Amygdala (tissue), 56 donors: ENCODE measurements at regions not wholly inside any gene's neighbourhood (a gene's known extent, or its start where the extent isn't known, plus 50 kb on each side); places are given as distances from the start of the nearest gene placed in this dataset.
"Not testable (repeated sequence)": the region's sequence is repeated elsewhere in the genome, so short reads cannot be mapped to it uniquely, and the experiment has no call there.

Experiments used
- DNase-seq, 56 donors: peaks; one replicate each; lab custom pipeline; 2025; lab: John Stamatoyannopoulos, UW

- no peak for DNase-seq
Measured at GRCh38 chr5:179411161-179411841, 66.0 kb upstream of the ADAMTS2 start.

DNA sequence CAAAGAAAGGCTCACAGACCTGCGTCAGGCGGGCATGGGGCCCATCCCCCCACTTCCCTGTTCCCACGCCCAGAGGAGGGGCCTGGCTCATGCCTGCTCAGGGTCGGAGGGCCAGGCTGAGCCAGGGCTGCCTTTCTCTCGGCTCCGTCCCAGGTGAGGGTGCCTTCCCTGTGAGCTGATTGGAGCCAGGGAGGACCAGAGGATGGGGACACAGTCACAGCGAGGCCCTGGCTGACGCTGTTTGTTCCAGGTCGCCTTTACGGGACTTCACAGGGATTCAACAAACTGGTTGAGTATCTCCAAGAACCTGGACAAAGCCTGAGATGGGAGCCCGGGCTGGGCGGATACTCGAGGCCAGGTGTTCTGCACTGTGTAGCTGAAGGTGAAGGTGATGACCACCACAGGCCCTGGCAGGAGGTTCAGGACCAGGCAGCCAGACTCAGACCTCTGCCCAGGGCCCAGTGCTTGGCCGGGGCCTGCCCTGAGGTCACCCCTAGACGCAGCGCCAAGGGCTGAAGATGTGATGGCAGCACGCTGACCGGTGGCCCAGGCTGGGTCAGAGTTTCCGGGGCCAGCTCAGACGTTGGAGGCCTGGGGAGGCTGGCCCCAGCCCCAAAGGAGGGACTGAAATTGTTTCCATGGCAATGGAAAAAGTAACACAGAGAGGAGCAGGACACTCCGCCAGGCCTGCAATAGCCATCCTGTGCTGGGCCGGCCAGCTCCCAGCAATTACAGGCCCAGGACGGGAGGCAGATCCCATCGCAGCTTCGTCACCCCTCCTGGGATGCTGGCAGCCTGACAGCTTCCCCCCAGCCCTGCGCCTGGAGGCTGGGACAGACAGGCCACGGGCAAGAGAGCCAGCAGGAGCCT lies 65.3 kb upstream of the ADAMTS2 start:
- DNase-seq: no peak

- no peak for DNase-seq
Measured at GRCh38 chr5:179409806-179410205, 64.5 kb upstream of the ADAMTS2 start.

DNA sequence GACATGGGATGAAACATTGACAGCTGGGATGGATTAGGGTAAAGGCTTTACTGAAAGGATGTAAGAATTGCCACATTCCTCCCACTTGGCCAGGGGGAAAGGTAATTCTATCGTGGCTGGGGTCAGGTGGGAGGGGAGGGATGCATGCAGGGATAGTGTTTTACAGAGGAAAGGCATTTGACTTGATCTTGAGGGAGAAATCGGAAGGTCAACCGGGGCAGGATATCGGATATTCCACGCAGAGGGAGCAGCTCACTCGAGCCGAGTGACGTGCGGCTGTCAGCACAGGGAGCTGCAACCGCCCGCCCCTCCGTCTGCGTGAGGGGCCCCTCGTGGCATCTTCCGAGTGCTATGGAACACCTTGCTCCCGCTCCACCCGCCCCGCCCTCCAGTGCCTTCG lies 63.4 kb upstream of the ADAMTS2 start:
- no peak for DNase-seq

GRCh38 chr5:179407191-179408175 lies 62.2 kb upstream of the ADAMTS2 start:
- DNase-seq: no peak

- DNase-seq: no peak
Measured at GRCh38 chr5:179406031-179406961, 61.0 kb upstream of the ADAMTS2 start.

GRCh38 chr5:179405426-179406030 lies 60.3 kb upstream of the ADAMTS2 start:
- no peak for DNase-seq

DNA sequence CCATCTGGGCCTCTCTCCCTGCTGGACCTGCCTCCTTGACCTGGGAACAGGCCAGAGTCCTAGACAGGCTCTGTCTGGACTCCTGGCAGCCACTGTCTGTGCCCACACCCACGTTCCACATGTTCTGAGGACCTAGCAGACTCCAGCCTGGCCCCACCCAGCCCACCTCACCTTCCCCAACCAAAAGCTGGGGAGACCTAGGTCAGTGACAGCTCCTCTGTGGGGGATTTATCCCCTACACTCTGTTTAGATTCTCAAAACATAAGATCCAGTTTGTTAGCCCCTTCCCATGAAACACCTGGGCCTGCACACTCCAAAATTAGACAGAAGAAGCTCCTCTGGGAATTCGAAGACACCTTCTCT lies 59.8 kb upstream of the ADAMTS2 start:
- no peak for DNase-seq

- DNase-seq: no peak
Measured at GRCh38 chr5:179404321-179405053, 59.2 kb upstream of the ADAMTS2 start.

DNA sequence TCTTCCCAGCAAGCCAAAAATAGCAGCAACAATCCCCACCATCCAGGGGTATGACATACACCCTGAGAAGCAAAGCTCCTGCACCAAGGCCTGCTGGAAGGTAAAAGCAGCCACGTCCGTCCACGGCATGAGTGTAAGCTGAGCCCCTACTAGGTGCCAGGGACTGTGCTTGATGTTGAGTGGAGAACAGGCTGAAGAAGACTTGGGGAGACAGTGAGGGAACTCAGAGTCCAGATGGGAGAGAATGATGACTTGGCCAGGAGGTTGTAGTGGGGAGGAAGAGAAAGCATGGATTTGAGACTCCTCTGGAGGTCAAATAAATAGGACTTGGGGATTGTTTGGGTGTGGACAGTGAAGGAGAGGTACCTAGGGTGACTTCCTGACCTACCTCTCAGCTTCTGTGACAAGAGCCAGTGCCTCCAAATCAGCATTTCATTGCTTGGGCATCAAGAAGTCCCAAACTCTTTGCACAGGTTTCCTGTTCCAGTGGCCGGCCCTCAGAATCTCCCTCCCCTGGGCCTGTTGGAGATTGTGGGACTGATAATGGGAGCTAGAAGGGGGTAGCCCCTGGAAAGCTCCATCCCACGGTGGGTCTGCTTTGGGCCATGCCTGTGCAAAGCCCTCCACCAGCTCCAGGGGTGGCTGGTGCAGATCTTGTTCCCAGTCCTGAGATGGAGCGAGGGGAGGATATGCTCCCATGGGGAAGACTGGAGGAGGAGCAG lies 58.3 kb upstream of the ADAMTS2 start:
- DNase-seq: no peak

DNA sequence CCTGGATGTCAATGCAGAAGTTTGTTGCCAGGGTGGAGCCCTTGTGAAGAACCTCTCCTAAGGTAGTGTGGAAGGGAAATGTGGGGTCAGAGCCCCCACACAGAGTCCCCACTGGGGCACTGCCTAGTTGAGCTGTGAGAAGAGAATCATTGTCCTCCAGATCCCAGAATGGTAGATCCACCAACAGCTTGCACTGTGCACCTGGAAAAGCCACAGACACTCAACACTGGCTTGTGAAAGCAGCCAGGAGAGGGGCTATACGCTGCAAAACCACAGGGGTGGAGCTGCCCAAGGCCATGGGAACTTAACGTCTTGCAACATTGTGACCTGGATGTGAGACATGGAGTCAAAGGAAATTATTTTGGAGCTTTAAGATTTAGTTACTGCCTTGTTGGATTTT lies 55.2 kb upstream of the ADAMTS2 start:
- not testable (repeated sequence) for DNase-seq

- no peak for DNase-seq
Measured at GRCh38 chr5:179400020-179400419, 54.8 kb upstream of the ADAMTS2 start.

DNA sequence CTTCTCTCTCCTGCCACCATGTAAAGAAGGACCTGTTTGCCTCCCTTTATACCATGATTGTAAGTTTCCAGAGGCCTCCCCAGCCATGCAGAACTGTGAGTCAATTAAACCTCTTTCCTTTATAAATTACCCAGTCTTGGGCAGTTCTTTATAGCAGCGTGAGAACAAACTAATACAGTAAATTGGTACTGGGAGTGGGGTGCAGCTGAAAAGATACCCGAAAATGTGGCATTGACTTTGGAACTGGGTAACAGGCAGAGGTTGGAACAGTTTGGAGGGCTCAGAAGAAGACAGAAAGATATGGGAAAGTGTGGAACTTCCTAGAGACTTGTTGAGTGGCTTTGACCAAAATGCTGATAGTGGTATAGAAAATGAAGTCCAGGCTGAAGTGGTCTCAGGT lies 54.1 kb upstream of the ADAMTS2 start:
- not testable (repeated sequence) for DNase-seq

GRCh38 chr5:179397516-179397915 lies 52.3 kb upstream of the ADAMTS2 start:
- DNase-seq: no peak
